ENCODE measurements at regions not wholly inside any gene's neighbourhood (a gene's known extent, or its start where the extent isn't known, plus 50 kb on each side); places are given as distances from the start of the nearest gene placed in this dataset.

DNA sequence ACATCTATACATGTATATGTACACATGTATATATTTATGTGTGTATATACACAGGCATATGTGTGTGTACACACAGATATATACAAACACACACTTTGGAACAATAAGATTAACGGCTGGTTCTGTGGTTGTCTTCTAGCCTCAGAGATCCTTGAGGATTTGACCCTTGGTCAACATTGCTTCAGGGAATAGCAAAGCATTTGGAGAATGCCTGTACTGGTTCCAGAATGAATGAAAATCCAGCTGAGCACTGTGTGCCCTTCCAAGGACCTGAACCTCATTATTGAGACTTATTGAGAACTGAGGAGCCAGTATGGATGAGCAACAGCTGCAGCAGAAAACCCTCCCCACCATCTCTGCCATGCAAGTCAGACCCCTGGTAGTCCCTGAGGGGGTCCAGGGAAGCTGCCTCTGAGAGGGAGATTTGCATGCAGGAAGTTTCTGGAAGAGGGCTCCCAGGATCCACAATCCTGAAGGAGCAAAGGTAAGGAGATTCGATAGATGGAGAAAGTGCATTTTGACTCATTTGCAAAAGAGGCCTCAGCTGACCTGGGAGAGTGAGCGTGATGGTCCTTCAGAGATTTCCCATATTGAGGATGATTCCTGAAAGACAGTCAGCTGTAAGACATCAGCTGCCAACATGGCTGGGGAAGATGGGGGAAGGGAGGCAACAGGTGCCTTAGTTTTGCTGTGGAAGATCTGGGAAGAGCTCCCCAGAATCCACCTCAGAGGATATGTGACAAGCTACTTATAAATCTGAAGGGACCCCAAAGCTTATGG lies 166.6 kb upstream of the NCKAP5 start:
- H3K36me3 ChIP-seq (ENCODE audit: control insufficient read depth in 2 of 4, insufficient read depth in 4 of 4, low read length in 3 of 4), result no peaks in the 10 kb centered on the region
- no peak overlapping the region for H2BK12ac ChIP-seq (ENCODE audit: low read depth, low read length)
- no peak overlapping the region for H3K9ac ChIP-seq (replicated peaks in 1 of 4; ENCODE audit: extremely low read depth in 1 of 4, low read depth in 3 of 4, low read length in 3 of 4)
- H3K79me2 ChIP-seq (ENCODE audit: control insufficient read depth in 1 of 2, insufficient read depth in 2 of 2, low read length in 2 of 2), result no peaks in the 10 kb centered on the region
- H3K4me1 ChIP-seq (replicated peaks in 1 of 4; ENCODE audit: control insufficient read depth in 3 of 4, insufficient read depth in 4 of 4, low read length in 3 of 4), result no peaks in the 10 kb centered on the region
- H4K20me1 ChIP-seq (replicated peaks in 1 of 2; ENCODE audit: control insufficient read depth in 1 of 2, insufficient read depth in 2 of 2, low read length in 2 of 2), result no peaks in the 10 kb centered on the region
- no peaks in the 10 kb centered on the region for H3K23me2 ChIP-seq (ENCODE audit: low read depth, low read length)
- 98% methylated on average over 3 of the region's 3 CpGs; no CpG with 5 or more reads in 1 of the 2 experiments for WGBS, 2 experiments (ENCODE audit: extremely low coverage in 1 of 2, insufficient coverage in 1 of 2, insufficient read length in 1 of 2, insufficient replicate concordance in 2 of 2, low coverage in 1 of 2, low lambda C conversion rate in 2 of 2, missing lambda C conversion rate in 1 of 2)
- no peak overlapping the region for H2BK20ac ChIP-seq (ENCODE audit: low read length)
- H2BK15ac ChIP-seq (ENCODE audit: low read length), result no peak overlapping the region
- no peak overlapping the region for H3K4ac ChIP-seq (replicated peaks; ENCODE audit: insufficient read length, low read depth, low read length)
- H4K8ac ChIP-seq (ENCODE audit: extremely low read depth, insufficient read depth, low read length), result no peak overlapping the region
- POLR2A ChIA-PET (ENCODE audit: partially characterized antibody), result no interaction called here
- no peak overlapping the region for H3K4me2 ChIP-seq (ENCODE audit: insufficient read depth in 1 of 2, low read depth in 2 of 2, low read length in 2 of 2)
- H3K23ac ChIP-seq (ENCODE audit: insufficient read length), result no peak overlapping the region
- H3K27me3 ChIP-seq (replicated peaks in 1 of 4; ENCODE audit: control insufficient read depth in 3 of 4, extremely low read depth in 1 of 4, insufficient read depth in 3 of 4, low read length in 3 of 4), result no peaks in the 10 kb centered on the region
- H2BK5ac ChIP-seq (ENCODE audit: low read depth, low read length), result no peak overlapping the region
- H4K91ac ChIP-seq (replicated peaks; ENCODE audit: insufficient read length, low read length), result no peak overlapping the region
- no peak overlapping the region for H2BK120ac ChIP-seq (replicated peaks; ENCODE audit: low read depth, low read length)
- no peak overlapping the region for H2AK5ac ChIP-seq (ENCODE audit: low read depth, low read length)
- no peak overlapping the region for H3K27ac ChIP-seq (ENCODE audit: low read depth, low read length)
- no peak overlapping the region for H3K18ac ChIP-seq (ENCODE audit: extremely low read depth, low read length)
- FAIRE-seq (no peak), DNase-seq (ENCODE audit: low read depth in 1 of 2, low spot score in 2 of 2) (no peak)
- H3K79me1 ChIP-seq (ENCODE audit: low read depth, low read length), result no peaks in the 10 kb centered on the region
- no peak overlapping the region for H3K56ac ChIP-seq (replicated peaks; ENCODE audit: insufficient read length, low read depth, low read length)
- H4K5ac ChIP-seq (ENCODE audit: insufficient read length, low read depth, low read length), result no peak overlapping the region
- no peak overlapping the region for H2AFZ ChIP-seq (ENCODE audit: low read length)
- CTCF ChIA-PET (ENCODE audit: partially characterized antibody), result interaction anchor here (1.1 kb wide), 1 partner anchor 169 kb away, joined by 3 read pairs; no protein-coding TSS in a partner anchor
- no peak overlapping the region for H3K4me3 ChIP-seq (ENCODE audit: extremely low read depth in 1 of 4, insufficient read depth in 2 of 4, low read depth in 3 of 4, low read length in 4 of 4)
- H3K14ac ChIP-seq (ENCODE audit: insufficient read length), result no peak overlapping the region
- peaks cover 0 to 3% of the 10 kb centered on the region in 2 experiments; a peak in 1 of 4 replicates for H3K9me3 ChIP-seq (ENCODE audit: insufficient read depth in 2 of 2, low read depth in 1 of 2, low read length in 1 of 2)
- TF ChIP-seq CHD1 (IDR thresholded peaks at IDR 0.05; ENCODE audit: low read depth, low read length) (no peak), PHF8 (conservative IDR thresholded peaks at IDR 0.05; ENCODE audit: low read depth, low read length) (no peak), BACH1 (IDR thresholded peaks at IDR 0.05; ENCODE audit: low read length) (no peak), RAD21 (IDR thresholded peaks at IDR 0.05 in 1 of 2, conservative IDR thresholded peaks at IDR 0.05 in 1 of 2; ENCODE audit: low read depth in 2 of 2, low read length in 2 of 2) (no peak), SUZ12 (IDR thresholded peaks at IDR 0.05; ENCODE audit: low read length) (no peak), TBP (IDR thresholded peaks at IDR 0.05; ENCODE audit: low read depth, low read length) (no peak), SAP30 (IDR thresholded peaks at IDR 0.05; ENCODE audit: insufficient read depth, insufficient replicate concordance, low read length) (no peak), POLR2AphosphoS5 (IDR thresholded peaks at IDR 0.05; ENCODE audit: low read depth, low read length) (no peak), HDAC6 (IDR thresholded peaks at IDR 0.05; ENCODE audit: low read depth, low read length) (no peak), SP1 (IDR thresholded peaks at IDR 0.05; ENCODE audit: low read depth, low read length) (no peak)
- TF ChIP-seq, protein P1, sequence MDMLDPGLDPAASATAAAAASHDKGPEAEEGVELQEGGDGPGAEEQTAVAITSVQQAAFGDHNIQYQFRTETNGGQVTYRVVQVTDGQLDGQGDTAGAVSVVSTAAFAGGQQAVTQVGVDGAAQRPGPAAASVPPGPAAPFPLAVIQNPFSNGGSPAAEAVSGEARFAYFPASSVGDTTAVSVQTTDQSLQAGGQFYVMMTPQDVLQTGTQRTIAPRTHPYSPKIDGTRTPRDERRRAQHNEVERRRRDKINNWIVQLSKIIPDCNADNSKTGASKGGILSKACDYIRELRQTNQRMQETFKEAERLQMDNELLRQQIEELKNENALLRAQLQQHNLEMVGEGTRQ (IDR thresholded peaks at IDR 0.05; ENCODE audit: low read length), result no peak

Measured in H1 (cell line).